ENCODE measurements at regions not wholly inside any gene's neighbourhood (a gene's known extent, or its start where the extent isn't known, plus 50 kb on each side); places are given as distances from the start of the nearest gene placed in this dataset.

DNA sequence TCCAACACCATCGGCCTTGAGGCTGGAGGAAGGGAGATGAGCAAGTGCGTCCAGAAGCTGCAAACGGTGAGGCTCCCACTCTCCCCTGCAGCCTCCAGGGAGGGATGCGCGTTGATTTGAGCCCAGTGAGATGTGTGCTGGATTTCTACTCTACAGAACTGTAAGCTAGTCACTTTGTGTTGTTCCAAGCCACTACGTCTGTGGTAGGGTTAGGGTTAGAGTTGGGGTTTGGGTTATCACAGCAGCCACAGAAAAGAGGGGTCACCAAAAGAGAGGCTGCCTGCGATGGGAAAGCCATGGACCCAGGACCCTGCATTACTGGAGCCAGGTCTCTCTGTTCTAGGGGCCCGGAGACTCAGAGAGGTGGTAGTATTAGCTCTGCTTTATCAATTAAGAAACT, 94.5 kb downstream of the KCNF1 start:
- WGBS (ENCODE audit: missing lambda C conversion rate), result 82% methylated on average over 8 of the region's 8 CpGs
- no peaks in the 10 kb centered on the region for H3K4me1 ChIP-seq
- no peak overlapping the region for H3K4me3 ChIP-seq
- no peak for FAIRE-seq
- peaks cover 4% of the 10 kb centered on the region; the same call in 2 of the 3 replicates for H3K9me3 ChIP-seq
- no peak overlapping the region for H3K27ac ChIP-seq
- ATAC-seq, result 0 out of 6 replicates have a peak, but pooled peaks of 1 of the 2 experiments have one; percentile 17
- TF ChIP-seq MAZ (IDR thresholded peaks at IDR 0.05; ENCODE audit: borderline replicate concordance, low read depth, low read length) (no peak), HOXB13 (CRISPR knock-in tag; IDR thresholded peaks at IDR 0.05; ENCODE audit: low read depth) (no peak), GATA3 (IDR thresholded peaks at IDR 0.05; ENCODE audit: borderline replicate concordance) (no peak), ZC3H11A (IDR thresholded peaks at IDR 0.05) (no peak), HOXB5 (CRISPR knock-in tag; IDR thresholded peaks at IDR 0.05) (no peak), RARB (CRISPR knock-in tag; IDR thresholded peaks at IDR 0.05) (no peak), JUNB (IDR thresholded peaks at IDR 0.05) (no peak), HOXA7 (CRISPR knock-in tag; IDR thresholded peaks at IDR 0.05) (no peak)
- TF ChIP-seq, protein P1, sequence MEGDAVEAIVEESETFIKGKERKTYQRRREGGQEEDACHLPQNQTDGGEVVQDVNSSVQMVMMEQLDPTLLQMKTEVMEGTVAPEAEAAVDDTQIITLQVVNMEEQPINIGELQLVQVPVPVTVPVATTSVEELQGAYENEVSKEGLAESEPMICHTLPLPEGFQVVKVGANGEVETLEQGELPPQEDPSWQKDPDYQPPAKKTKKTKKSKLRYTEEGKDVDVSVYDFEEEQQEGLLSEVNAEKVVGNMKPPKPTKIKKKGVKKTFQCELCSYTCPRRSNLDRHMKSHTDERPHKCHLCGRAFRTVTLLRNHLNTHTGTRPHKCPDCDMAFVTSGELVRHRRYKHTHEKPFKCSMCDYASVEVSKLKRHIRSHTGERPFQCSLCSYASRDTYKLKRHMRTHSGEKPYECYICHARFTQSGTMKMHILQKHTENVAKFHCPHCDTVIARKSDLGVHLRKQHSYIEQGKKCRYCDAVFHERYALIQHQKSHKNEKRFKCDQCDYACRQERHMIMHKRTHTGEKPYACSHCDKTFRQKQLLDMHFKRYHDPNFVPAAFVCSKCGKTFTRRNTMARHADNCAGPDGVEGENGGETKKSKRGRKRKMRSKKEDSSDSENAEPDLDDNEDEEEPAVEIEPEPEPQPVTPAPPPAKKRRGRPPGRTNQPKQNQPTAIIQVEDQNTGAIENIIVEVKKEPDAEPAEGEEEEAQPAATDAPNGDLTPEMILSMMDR (IDR thresholded peaks at IDR 0.05), result no peak
- ChIA-PET CTCF (interaction anchor here (1.0 to 1.5 kb wide), 3 partner anchors 19 to 174 kb away, joined by 3 to 4 read pairs (median 3); no protein-coding TSS in a partner anchor), POLR2A (no interaction called here)
- H3K4me2 ChIP-seq, result no peak overlapping the region
- no peak for DNase-seq (ENCODE audit: low read depth in 1 of 2, low spot score in 1 of 2)

DNA sequence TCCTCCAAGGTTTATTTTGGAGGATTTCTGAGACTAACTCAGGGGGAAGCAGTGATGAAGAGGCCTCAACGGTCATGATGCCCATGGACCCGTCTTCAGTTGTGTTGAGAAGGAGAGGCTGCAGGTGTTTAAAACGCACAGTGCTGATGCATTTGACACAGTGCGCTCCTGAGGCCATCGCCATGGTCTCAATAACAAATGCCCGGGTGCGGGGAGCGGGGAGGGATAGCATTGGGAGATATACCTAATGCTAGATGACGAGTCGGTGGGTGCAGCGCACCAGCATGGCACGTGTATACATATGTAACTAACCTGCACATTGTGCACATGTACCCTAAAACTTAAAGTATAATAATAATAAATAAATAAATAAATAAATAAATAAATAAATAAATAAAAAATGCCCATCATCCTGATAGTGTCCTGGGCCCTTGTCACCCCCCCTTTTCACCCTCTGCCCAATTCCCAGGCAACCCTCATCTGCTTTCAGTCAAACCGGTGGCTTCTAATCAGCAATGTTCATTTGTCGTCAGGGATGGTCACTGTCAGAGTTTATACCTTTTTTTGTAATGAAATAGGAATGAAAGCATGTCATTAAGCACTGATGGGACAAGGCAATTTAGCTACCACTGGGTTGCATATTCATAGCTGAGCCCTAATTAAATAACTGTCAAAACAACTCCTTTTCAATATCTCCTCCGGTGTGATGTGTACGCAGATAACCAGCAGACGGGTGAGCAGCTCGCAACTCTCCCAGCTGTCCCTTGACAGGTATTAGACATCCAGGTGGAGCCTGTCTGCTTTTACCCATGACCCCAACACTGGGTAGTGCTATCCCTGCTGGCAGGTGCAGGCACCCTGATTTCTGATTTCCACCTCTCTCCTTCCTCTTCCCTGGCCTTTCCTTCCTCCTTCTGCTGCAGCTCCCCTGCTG, 95.9 kb downstream of the KCNF1 start:
- ChIA-PET POLR2A (no interaction called here), CTCF (interaction anchor here (1.0 to 1.5 kb wide), 2 partner anchors 21 to 116 kb away, joined by 4 read pairs; no protein-coding TSS in a partner anchor)
- H3K4me2 ChIP-seq, result no peak overlapping the region
- no peak for DNase-seq (ENCODE audit: low read depth in 1 of 2, low spot score in 1 of 2)
- FAIRE-seq, result no peak
- H3K27ac ChIP-seq, result no peak overlapping the region
- H3K4me1 ChIP-seq, result no peaks in the 10 kb centered on the region
- H3K9me3 ChIP-seq, result peaks cover 9% of the 10 kb centered on the region; the same call in 2 of the 3 replicates
- no peak overlapping the region for H3K4me3 ChIP-seq
- TF ChIP-seq ZC3H11A (IDR thresholded peaks at IDR 0.05), result peak; percentile 64
- no peak for TF ChIP-seq RFX5 (IDR thresholded peaks at IDR 0.05)
- ATAC-seq, result no peak
- WGBS (ENCODE audit: missing lambda C conversion rate), result 86% methylated on average over 18 of the region's 18 CpGs

DNA sequence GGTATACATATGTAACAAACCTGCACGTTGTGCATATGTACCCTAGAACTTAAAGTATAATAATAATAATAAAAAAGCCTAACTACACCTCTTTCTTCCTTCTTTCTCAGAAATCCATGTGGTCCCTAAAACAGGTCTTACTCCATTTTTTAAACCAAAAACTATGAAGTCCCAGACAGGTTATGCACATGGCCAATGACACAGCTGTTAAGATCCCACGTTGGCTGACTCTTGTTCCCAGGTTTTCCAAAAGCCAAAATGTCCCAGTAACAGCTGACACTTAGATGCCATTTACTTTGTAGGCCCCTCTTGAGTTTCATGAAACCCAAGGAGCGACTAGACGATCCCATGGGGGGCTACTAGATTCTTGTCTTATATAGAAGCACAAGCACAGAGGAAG, 97.0 kb downstream of the KCNF1 start:
- ChIA-PET CTCF (no interaction called here), POLR2A (no interaction called here)
- no peak for DNase-seq (ENCODE audit: low read depth in 1 of 2, low spot score in 1 of 2)
- H3K4me3 ChIP-seq, result no peak overlapping the region
- peaks cover 9% of the 10 kb centered on the region; the same call in 2 of the 3 replicates for H3K9me3 ChIP-seq
- H3K4me1 ChIP-seq, result no peaks in the 10 kb centered on the region
- FAIRE-seq, result no peak
- H3K27ac ChIP-seq, result no peak overlapping the region
- ATAC-seq, result no peak
- 46% methylated on average over 4 of the region's 4 CpGs for WGBS (ENCODE audit: missing lambda C conversion rate)
- H3K4me2 ChIP-seq, result no peak overlapping the region
- TF ChIP-seq ZSCAN20 (CRISPR knock-in tag; IDR thresholded peaks at IDR 0.05), result no peak
- no peak for TF ChIP-seq RCOR1 (IDR thresholded peaks at IDR 0.05; ENCODE audit: low read depth, low read length)
- TF ChIP-seq CEBPB (IDR thresholded peaks at IDR 0.05), result no peak
- TF ChIP-seq NFE2L2 (conservative IDR thresholded peaks at IDR 0.05; ENCODE audit: low read length), result no peak
- TF ChIP-seq ESRRA (IDR thresholded peaks at IDR 0.05; ENCODE audit: borderline replicate concordance, low read length), result no peak
- TF ChIP-seq, protein P2, sequence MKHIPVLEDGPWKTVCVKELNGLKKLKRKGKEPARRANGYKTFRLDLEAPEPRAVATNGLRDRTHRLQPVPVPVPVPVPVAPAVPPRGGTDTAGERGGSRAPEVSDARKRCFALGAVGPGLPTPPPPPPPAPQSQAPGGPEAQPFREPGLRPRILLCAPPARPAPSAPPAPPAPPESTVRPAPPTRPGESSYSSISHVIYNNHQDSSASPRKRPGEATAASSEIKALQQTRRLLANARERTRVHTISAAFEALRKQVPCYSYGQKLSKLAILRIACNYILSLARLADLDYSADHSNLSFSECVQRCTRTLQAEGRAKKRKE (CRISPR knock-in tag; IDR thresholded peaks at IDR 0.05; ENCODE audit: low read depth), result no peak
- TF ChIP-seq KDM5A (IDR thresholded peaks at IDR 0.05), result no peak
- TF ChIP-seq HOXA7 (CRISPR knock-in tag; IDR thresholded peaks at IDR 0.05), result no peak
- no peak for TF ChIP-seq HDAC2 (IDR thresholded peaks at IDR 0.05)
- TF ChIP-seq HEYL (CRISPR knock-in tag; IDR thresholded peaks at IDR 0.05), result no peak

Measured in A549 (cell line).